HG03457 (cell line): ENCODE measurements at regions not wholly inside any gene's neighbourhood (a gene's known extent, or its start where the extent isn't known, plus 50 kb on each side); places are given as distances from the start of the nearest gene placed in this dataset.
"Not testable (repeated sequence)": the region's sequence is repeated elsewhere in the genome, so short reads cannot be mapped to it uniquely, and the experiment has no call there.

Experiments used
- ATAC-seq: cut with Tn5 transposase; IDR thresholded peaks from one replicate; pipeline ENCODE4 v1.9.1; 2021; ENCODE audit warnings: moderate number of reproducible peaks; ENCODE audit not compliant: unreplicated experiment

- no peak for ATAC-seq
Observed at GRCh38 chr5:92662741-92663140, 918.3 kb downstream of the NR2F1-AS1 start.

GRCh38 chr5:92659246-92659645 is 921.8 kb downstream of the NR2F1-AS1 start:
- ATAC-seq: no peak

- not testable (repeated sequence) for ATAC-seq
Observed at GRCh38 chr5:92654601-92655000, 926.4 kb downstream of the NR2F1-AS1 start.

GRCh38 chr5:92653730-92654461 is 927.1 kb downstream of the NR2F1-AS1 start:
- ATAC-seq: no peak

- no peak for ATAC-seq
Observed at GRCh38 chr5:92652756-92653155, 928.3 kb downstream of the NR2F1-AS1 start.

- no peak for ATAC-seq
Observed at GRCh38 chr5:92644266-92644886, 936.6 kb downstream of the NR2F1-AS1 start.

- ATAC-seq: no peak
Observed at GRCh38 chr5:92641031-92641962, 939.7 kb downstream of the NR2F1-AS1 start.

- ATAC-seq: no peak
Observed at GRCh38 chr5:92640340-92640739, 940.7 kb downstream of the NR2F1-AS1 start.

GRCh38 chr5:92637960-92638359 is 943.1 kb downstream of the NR2F1-AS1 start:
- ATAC-seq: no peak

- ATAC-seq: no peak
Observed at GRCh38 chr5:92637247-92637646, 943.8 kb downstream of the NR2F1-AS1 start.

GRCh38 chr5:92635001-92635461 is 946.0 kb downstream of the NR2F1-AS1 start:
- no peak for ATAC-seq

- no peak for ATAC-seq
Observed at GRCh38 chr5:92633875-92634487, 947.0 kb downstream of the NR2F1-AS1 start.

- no peak for ATAC-seq
Observed at GRCh38 chr5:92633176-92633575, 947.8 kb downstream of the NR2F1-AS1 start.

GRCh38 chr5:92631237-92631701 is 949.8 kb downstream of the NR2F1-AS1 start:
- ATAC-seq: not testable (repeated sequence)

- no peak for ATAC-seq
Observed at GRCh38 chr5:92629574-92629973, 951.4 kb downstream of the NR2F1-AS1 start.

GRCh38 chr5:92629000-92629399 is 952.0 kb downstream of the NR2F1-AS1 start:
- no peak for ATAC-seq

- no peak for ATAC-seq
Observed at GRCh38 chr5:92627186-92627585, 953.8 kb downstream of the NR2F1-AS1 start.

GRCh38 chr5:92616085-92616484 is 964.9 kb downstream of the NR2F1-AS1 start:
- ATAC-seq: no peak

GRCh38 chr5:92613546-92613945 is 967.5 kb downstream of the NR2F1-AS1 start:
- no peak for ATAC-seq

- ATAC-seq: not testable (repeated sequence)
Observed at GRCh38 chr5:92610435-92610834, 970.6 kb downstream of the NR2F1-AS1 start.

- no peak for ATAC-seq
Observed at GRCh38 chr5:92605591-92605990, 975.4 kb downstream of the NR2F1-AS1 start.
